Fibroblast of lung (primary cell): ENCODE measurements at regions not wholly inside any gene's neighbourhood (a gene's known extent, or its start where the extent isn't known, plus 50 kb on each side); places are given as distances from the start of the nearest gene placed in this dataset.

ENCODE experiments used
- EZH2 ChIP-seq: IDR thresholded peaks from 2 replicates; pipeline ENCODE4 v1.5.1; 2012; ENCODE audit warnings: low read length, control low read depth, mild to moderate bottlenecking; ENCODE audit errors: missing control alignments
- TF ChIP-seq, protein P1 (sequence below), 2 donors: IDR thresholded peaks in 1 of 2; conservative IDR thresholded peaks in 1 of 2; 1 replicate in 1 of 2; 2 replicates in 1 of 2; pipeline ENCODE4 v1.5.1; 2011 to 2012; ENCODE audit warnings: low read length in 2 of 2, control low read depth in 1 of 2, inconsistent platforms in 1 of 2, low read depth in 1 of 2, mild to moderate bottlenecking in 1 of 2

DNA sequence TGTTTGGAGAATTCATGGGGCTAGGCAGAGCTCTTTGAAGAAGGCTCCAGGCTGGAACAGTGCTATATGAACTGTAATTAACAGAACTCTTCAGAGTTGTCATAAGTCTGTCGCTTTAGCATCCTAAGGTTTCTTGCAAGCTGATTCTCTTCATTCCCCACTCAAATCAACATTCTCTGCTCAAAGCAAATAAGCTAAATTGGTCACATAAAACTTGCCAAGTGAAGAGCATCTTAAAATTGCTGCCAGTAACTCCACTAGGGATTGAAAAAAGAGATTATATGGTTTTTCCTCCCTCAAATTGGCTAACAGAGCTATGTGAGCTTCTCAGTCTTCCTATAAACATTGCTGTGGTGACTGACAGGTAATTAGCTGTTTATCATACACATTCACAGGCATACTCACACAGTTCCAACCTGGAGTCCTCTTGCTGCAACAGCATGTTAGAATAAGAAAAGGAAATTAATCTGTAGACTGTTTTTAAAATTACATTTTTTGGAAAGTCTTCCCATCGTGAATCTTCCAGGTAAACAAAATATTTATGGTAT, 298.5 kb upstream of the ATP10B start:
- TF ChIP-seq, protein P1, sequence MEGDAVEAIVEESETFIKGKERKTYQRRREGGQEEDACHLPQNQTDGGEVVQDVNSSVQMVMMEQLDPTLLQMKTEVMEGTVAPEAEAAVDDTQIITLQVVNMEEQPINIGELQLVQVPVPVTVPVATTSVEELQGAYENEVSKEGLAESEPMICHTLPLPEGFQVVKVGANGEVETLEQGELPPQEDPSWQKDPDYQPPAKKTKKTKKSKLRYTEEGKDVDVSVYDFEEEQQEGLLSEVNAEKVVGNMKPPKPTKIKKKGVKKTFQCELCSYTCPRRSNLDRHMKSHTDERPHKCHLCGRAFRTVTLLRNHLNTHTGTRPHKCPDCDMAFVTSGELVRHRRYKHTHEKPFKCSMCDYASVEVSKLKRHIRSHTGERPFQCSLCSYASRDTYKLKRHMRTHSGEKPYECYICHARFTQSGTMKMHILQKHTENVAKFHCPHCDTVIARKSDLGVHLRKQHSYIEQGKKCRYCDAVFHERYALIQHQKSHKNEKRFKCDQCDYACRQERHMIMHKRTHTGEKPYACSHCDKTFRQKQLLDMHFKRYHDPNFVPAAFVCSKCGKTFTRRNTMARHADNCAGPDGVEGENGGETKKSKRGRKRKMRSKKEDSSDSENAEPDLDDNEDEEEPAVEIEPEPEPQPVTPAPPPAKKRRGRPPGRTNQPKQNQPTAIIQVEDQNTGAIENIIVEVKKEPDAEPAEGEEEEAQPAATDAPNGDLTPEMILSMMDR (conservative IDR thresholded peaks at IDR 0.05 in 1 of 2, IDR thresholded peaks at IDR 0.05 in 1 of 2; ENCODE audit: low read depth in 1 of 2, low read length in 2 of 2) = no peak
- TF ChIP-seq EZH2 = no peak
